Endodermal cell (in vitro differentiated cells): ENCODE measurements at regions not wholly inside any gene's neighbourhood (a gene's known extent, or its start where the extent isn't known, plus 50 kb on each side); places are given as distances from the start of the nearest gene placed in this dataset.

ENCODE experiments used
- DNase-seq: peaks from one replicate; pipeline ENCODE4 v3.0.0-alpha.2; 2017
- H3K27ac ChIP-seq: 2 replicates; pipeline ENCODE4 v1.5.1; 2013; ENCODE audit warnings: mild to moderate bottlenecking, low read depth, low read length, moderate library complexity
- H3K27me3 ChIP-seq: 2 replicates; pipeline ENCODE4 v1.6.1; 2013; ENCODE audit warnings: mild to moderate bottlenecking, low read length, moderate library complexity; ENCODE audit not compliant: insufficient read depth, control insufficient read depth, poor library complexity, severe bottlenecking
- H3K36me3 ChIP-seq: 2 replicates; pipeline ENCODE4 v1.7.0; 2013; ENCODE audit warnings: mild to moderate bottlenecking, low read length, moderate library complexity; ENCODE audit not compliant: control insufficient read depth, insufficient read depth
- H3K4me1 ChIP-seq: one replicate; pipeline ENCODE4 v1.7.0; 2013; ENCODE audit warnings: low read length; ENCODE audit not compliant: control insufficient read depth, insufficient read depth
- H3K4me3 ChIP-seq: 2 replicates; pipeline ENCODE4 v1.5.1; 2013; ENCODE audit warnings: mild to moderate bottlenecking, low read length, moderate library complexity
- H3K9ac ChIP-seq: 2 replicates; pipeline ENCODE4 v1.6.1; 2013; ENCODE audit warnings: mild to moderate bottlenecking, low read length, moderate library complexity; ENCODE audit not compliant: poor library complexity, severe bottlenecking; ENCODE audit errors: extremely low read depth
- H3K9me3 ChIP-seq: 2 replicates; pipeline ENCODE4 v1.6.1; 2013; ENCODE audit warnings: mild to moderate bottlenecking, low read length, moderate library complexity; ENCODE audit not compliant: control insufficient read depth
- H3K27ac Mint-ChIP-seq: 2 replicates; pipeline ENCODE4 v1.8.0; 2020; ENCODE audit warnings: mixed read lengths
- H3K27me3 Mint-ChIP-seq: 2 replicates; pipeline ENCODE4 v1.8.0; 2021; ENCODE audit warnings: mild to moderate bottlenecking, mixed read lengths; ENCODE audit not compliant: insufficient read depth
- H3K36me3 Mint-ChIP-seq: 2 replicates; pipeline ENCODE4 v1.8.0; 2020; ENCODE audit warnings: low read depth, mixed read lengths
- H3K4me1 Mint-ChIP-seq: 2 replicates; pipeline ENCODE4 v1.8.0; 2020; ENCODE audit warnings: mixed read lengths
- H3K4me3 Mint-ChIP-seq: 2 replicates; pipeline ENCODE4 v1.8.0; 2020; ENCODE audit warnings: mild to moderate bottlenecking, moderate library complexity, mixed read lengths
- H3K9me3 Mint-ChIP-seq: 2 replicates; pipeline ENCODE4 v1.8.0; 2020; ENCODE audit warnings: mild to moderate bottlenecking, mixed read lengths
- WGBS, 2 experiments: methylation state at CpG; one replicate each; pipeline versions ENCODE4 v1.1.5 to v1.1.7; 2013; ENCODE audit warnings: missing lambda C conversion rate in 2 of 2, mixed read lengths in 1 of 2; ENCODE audit not compliant: insufficient coverage in 1 of 2, insufficient read length in 1 of 2; 5-methylcytosine and 5-hydroxymethylcytosine counted together
- TF ChIP-seq, protein P1 (sequence below): fragments of 200-600 bp; sonication (generic); conservative IDR thresholded peaks from 2 replicates; pipeline ENCODE4 v1.5.0; 2021; ENCODE audit warnings: antibody characterized with exemption, mild to moderate bottlenecking

DNA sequence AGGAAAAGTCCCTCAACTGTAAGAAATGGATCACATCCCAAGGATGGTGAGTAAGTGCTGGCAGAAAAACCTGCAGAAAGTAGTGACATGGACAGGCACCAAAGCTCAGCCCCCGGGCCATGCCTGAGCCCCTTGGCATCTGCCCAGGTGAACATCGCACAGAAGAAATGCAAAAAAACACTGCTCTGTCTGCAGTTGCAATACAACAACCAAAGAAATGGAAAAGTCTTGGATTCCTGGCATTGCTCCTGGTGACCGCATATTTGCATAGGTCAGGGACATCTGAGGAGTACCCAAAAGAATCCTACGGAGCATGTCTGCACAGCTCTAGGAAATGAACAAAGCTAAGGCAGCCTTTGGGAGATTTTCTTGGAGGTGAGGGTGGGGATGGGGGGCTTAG is 63.1 kb upstream of the PTPRT start:
- Histone ChIP-seq H3K9me3 (no peaks in the 10 kb centered on the region), H3K27ac (no peak overlapping the region), H3K9ac (no peak overlapping the region), H3K4me3 (no peak overlapping the region), H3K27me3 (no peaks in the 10 kb centered on the region), H3K36me3 (no peaks in the 10 kb centered on the region), H3K4me1 (no peaks in the 10 kb centered on the region)
- H3K4me1 Mint-ChIP-seq: no peaks in the 10 kb centered on the region
- no peak overlapping the region for H3K4me3 Mint-ChIP-seq
- TF ChIP-seq, protein P1, sequence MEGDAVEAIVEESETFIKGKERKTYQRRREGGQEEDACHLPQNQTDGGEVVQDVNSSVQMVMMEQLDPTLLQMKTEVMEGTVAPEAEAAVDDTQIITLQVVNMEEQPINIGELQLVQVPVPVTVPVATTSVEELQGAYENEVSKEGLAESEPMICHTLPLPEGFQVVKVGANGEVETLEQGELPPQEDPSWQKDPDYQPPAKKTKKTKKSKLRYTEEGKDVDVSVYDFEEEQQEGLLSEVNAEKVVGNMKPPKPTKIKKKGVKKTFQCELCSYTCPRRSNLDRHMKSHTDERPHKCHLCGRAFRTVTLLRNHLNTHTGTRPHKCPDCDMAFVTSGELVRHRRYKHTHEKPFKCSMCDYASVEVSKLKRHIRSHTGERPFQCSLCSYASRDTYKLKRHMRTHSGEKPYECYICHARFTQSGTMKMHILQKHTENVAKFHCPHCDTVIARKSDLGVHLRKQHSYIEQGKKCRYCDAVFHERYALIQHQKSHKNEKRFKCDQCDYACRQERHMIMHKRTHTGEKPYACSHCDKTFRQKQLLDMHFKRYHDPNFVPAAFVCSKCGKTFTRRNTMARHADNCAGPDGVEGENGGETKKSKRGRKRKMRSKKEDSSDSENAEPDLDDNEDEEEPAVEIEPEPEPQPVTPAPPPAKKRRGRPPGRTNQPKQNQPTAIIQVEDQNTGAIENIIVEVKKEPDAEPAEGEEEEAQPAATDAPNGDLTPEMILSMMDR: no peak
- no peaks in the 10 kb centered on the region for H3K36me3 Mint-ChIP-seq
- 89 to 100% methylated on average over 1 to 4 of the region's 4 CpGs for WGBS, 2 experiments
- DNase-seq: no peak
- peaks cover 14% of the 10 kb centered on the region for H3K27me3 Mint-ChIP-seq
- no peak overlapping the region for H3K27ac Mint-ChIP-seq
- no peaks in the 10 kb centered on the region for H3K9me3 Mint-ChIP-seq

DNA sequence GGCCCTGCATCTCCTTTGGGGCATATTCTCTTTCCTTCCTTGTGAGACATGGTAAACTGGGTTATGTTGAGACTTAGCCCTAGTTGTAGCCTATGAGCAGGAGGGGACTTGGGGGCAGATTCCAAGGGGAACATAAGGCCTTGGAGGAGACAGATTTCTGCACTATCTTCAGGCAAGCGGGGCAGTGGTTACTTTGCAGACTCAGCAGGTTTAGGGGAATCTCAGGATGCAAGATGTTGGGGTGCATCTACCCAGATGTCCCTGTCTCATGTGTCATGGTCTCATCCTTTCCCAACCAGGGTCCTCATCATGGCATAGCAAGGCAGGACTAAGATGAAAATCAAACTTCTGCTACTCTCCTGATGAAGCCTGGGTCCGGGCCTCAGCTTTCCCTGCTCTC is 58.6 kb upstream of the PTPRT start:
- Mint-ChIP-seq H3K27ac (no peak overlapping the region), H3K27me3 (peaks cover 23% of the 10 kb centered on the region), H3K4me3 (no peak overlapping the region), H3K36me3 (no peaks in the 10 kb centered on the region), H3K4me1 (no peaks in the 10 kb centered on the region), H3K9me3 (no peaks in the 10 kb centered on the region)
- no peak overlapping the region for H3K9ac ChIP-seq
- H3K4me1 ChIP-seq: no peaks in the 10 kb centered on the region
- TF ChIP-seq, protein P1: no peak
- H3K36me3 ChIP-seq: no peaks in the 10 kb centered on the region
- H3K9me3 ChIP-seq: no peaks in the 10 kb centered on the region
- WGBS, 2 experiments: 80 to 95% methylated on average over 2 of the region's 2 CpGs
- no peak for DNase-seq
- H3K27ac ChIP-seq: no peak overlapping the region
- H3K4me3 ChIP-seq: no peak overlapping the region
- H3K27me3 ChIP-seq: peaks cover 10% of the 10 kb centered on the region

DNA sequence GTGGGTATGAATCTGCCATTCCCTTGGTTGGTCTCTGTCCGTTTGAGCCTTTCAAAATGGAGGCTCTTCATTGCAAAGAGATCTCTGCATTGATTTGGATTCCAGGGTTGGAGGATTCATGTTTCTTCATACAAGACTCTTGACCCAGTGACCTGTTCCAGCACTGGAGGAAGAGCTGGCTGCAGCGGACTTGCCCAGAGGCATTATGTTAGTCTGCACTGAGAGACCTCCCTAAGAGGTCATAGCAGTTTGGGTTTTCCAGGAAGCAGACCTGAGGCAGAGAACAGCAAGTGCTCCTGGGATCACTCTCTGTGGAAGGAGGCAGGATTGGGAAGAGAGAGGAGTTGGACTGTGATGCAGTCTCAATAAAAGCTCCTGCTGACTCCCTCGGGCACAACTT is 57.7 kb upstream of the PTPRT start:
- Histone ChIP-seq H3K36me3 (no peaks in the 10 kb centered on the region), H3K9me3 (no peaks in the 10 kb centered on the region), H3K9ac (no peak overlapping the region), H3K4me1 (no peaks in the 10 kb centered on the region), H3K27ac (no peak overlapping the region), H3K27me3 (peaks cover 10% of the 10 kb centered on the region), H3K4me3 (no peak overlapping the region)
- WGBS, 2 experiments: 62 to 100% methylated on average over 1 to 3 of the region's 3 CpGs
- Mint-ChIP-seq H3K4me1 (no peaks in the 10 kb centered on the region), H3K9me3 (no peaks in the 10 kb centered on the region), H3K27me3 (peaks cover 21% of the 10 kb centered on the region), H3K4me3 (no peak overlapping the region), H3K36me3 (no peaks in the 10 kb centered on the region), H3K27ac (no peak overlapping the region)
- DNase-seq: no peak
- TF ChIP-seq, protein P1: no peak
